ENCODE measurements at regions not wholly inside any gene's neighbourhood (a gene's known extent, or its start where the extent isn't known, plus 50 kb on each side); places are given as distances from the start of the nearest gene placed in this dataset.
"Not testable (repeated sequence)": the region's sequence is repeated elsewhere in the genome, so short reads cannot be mapped to it uniquely, and the experiment has no call there.

GRCh38 chr16:88142056-88142935, 191.1 kb downstream of the BANP start:
- TF ChIP-seq CTCF, POLR2A (IDR thresholded peaks at IDR 0.05): not testable (repeated sequence)
